GM23338 (cell line): ENCODE measurements at regions not wholly inside any gene's neighbourhood (a gene's known extent, or its start where the extent isn't known, plus 50 kb on each side); places are given as distances from the start of the nearest gene placed in this dataset.

ENCODE experiments used
- ATAC-seq: fragments of 200-7000 bp; cut with Tn5 transposase; 3 replicates; pipeline ENCODE4 v1.9.1; 2020
- DNase-seq: peaks from one replicate; pipeline ENCODE4 v3.0.0-alpha.2; 2015; ENCODE audit warnings: low spot score
- H2AFZ ChIP-seq: fragments of 200-600 bp; sonication (generic); 2 replicates; pipeline ENCODE4 v1.8.0; 2016; ENCODE audit warnings: antibody characterized with exemption, mild to moderate bottlenecking, moderate library complexity
- H3F3A ChIP-seq: fragments of 200-600 bp; sonication (generic); replicated peaks from 2 replicates; pipeline ENCODE4 v1.8.0; 2017; ENCODE audit warnings: antibody characterized with exemption, mixed run types, low read depth
- H3K27ac ChIP-seq: fragments of 200-600 bp; sonication (generic); 2 replicates; pipeline ENCODE4 v1.6.1; 2016; ENCODE audit warnings: low read depth
- H3K27me3 ChIP-seq: fragments of 200-600 bp; sonication (generic); 2 replicates; pipeline ENCODE4 v1.8.0; 2016; ENCODE audit warnings: mild to moderate bottlenecking, mixed run types, moderate library complexity; ENCODE audit not compliant: insufficient read depth
- H3K36me3 ChIP-seq: fragments of 200-600 bp; sonication (generic); 2 replicates; pipeline ENCODE4 v1.8.0; 2016; ENCODE audit warnings: mild to moderate bottlenecking; ENCODE audit not compliant: insufficient read depth
- H3K4me1 ChIP-seq: fragments of 200-600 bp; sonication (generic); 2 replicates; pipeline ENCODE4 v1.8.0; 2016; ENCODE audit warnings: mild to moderate bottlenecking, moderate library complexity; ENCODE audit not compliant: insufficient read depth
- H3K4me2 ChIP-seq: fragments of 200-600 bp; sonication (generic); 2 replicates; pipeline ENCODE4 v1.7.1; 2017; ENCODE audit warnings: mixed run types
- H3K4me3 ChIP-seq: fragments of 200-600 bp; sonication (generic); 2 replicates; pipeline ENCODE4 v1.6.1; 2016; ENCODE audit warnings: mixed run types
- H3K79me2 ChIP-seq: fragments of 200-600 bp; sonication (generic); replicated peaks from 2 replicates; pipeline ENCODE4 v1.8.0; 2017; ENCODE audit warnings: mild to moderate bottlenecking; ENCODE audit not compliant: insufficient read depth
- H3K9me2 ChIP-seq: fragments of 200-600 bp; sonication (generic); 2 replicates; pipeline ENCODE4 v1.8.0; 2017; ENCODE audit not compliant: insufficient read depth
- H4K20me1 ChIP-seq: fragments of 200-600 bp; sonication (generic); replicated peaks from 2 replicates; pipeline ENCODE4 v1.8.0; 2017; ENCODE audit warnings: mild to moderate bottlenecking; ENCODE audit not compliant: insufficient read depth
- H3K27ac Mint-ChIP-seq: 2 replicates; pipeline ENCODE4 v1.8.0; 2020; ENCODE audit warnings: inconsistent platforms, mild to moderate bottlenecking, moderate library complexity, mixed read lengths
- H3K27me3 Mint-ChIP-seq: 3 replicates; pipeline ENCODE4 v1.8.0; 2022; ENCODE audit warnings: low read depth, mild to moderate bottlenecking, moderate library complexity, mixed read lengths, inconsistent platforms; ENCODE audit not compliant: insufficient read depth, poor library complexity
- H3K36me3 Mint-ChIP-seq: 3 replicates; pipeline ENCODE4 v1.8.0; 2021; ENCODE audit warnings: low read depth, mild to moderate bottlenecking, inconsistent platforms, moderate library complexity, mixed read lengths
- H3K4me1 Mint-ChIP-seq: 3 replicates; pipeline ENCODE4 v1.8.0; 2020; ENCODE audit warnings: mild to moderate bottlenecking, inconsistent platforms, mixed read lengths
- H3K4me3 Mint-ChIP-seq: 3 replicates; pipeline ENCODE4 v1.8.0; 2021; ENCODE audit warnings: moderate library complexity, mild to moderate bottlenecking, inconsistent platforms, mixed read lengths
- H3K9me3 Mint-ChIP-seq: 3 replicates; pipeline ENCODE4 v1.8.0; 2020; ENCODE audit warnings: moderate library complexity, mild to moderate bottlenecking, inconsistent platforms, mixed read lengths
- EZH2 ChIP-seq: fragments of 200-600 bp; sonication (generic); IDR thresholded peaks from one replicate; pipeline ENCODE4 v1.8.0; 2017; ENCODE audit warnings: antibody characterized with exemption, mild to moderate bottlenecking, low read depth; ENCODE audit not compliant: unreplicated experiment
- EZH2phosphoT487 ChIP-seq: fragments of 200-600 bp; sonication (generic); IDR thresholded peaks from one replicate; pipeline ENCODE4 v1.8.1; 2018; ENCODE audit warnings: antibody characterized with exemption; ENCODE audit not compliant: unreplicated experiment
- STAT1 ChIP-seq: IDR thresholded peaks from one replicate; pipeline ENCODE4 v1.6.1; 2016; ENCODE audit warnings: antibody characterized with exemption; ENCODE audit not compliant: unreplicated experiment
- ZNF114 ChIP-seq: fragments of 250-450 bp; sonication (Bioruptor Pico); IDR thresholded peaks from 2 replicates; pipeline ENCODE4 v1.5.0; 2020; ENCODE audit warnings: mild to moderate bottlenecking, moderate library complexity
- ZNF331 ChIP-seq: fragments of 250-450 bp; sonication (Bioruptor Pico); IDR thresholded peaks from 2 replicates; pipeline ENCODE4 v1.5.0; 2020; ENCODE audit warnings: low read depth, mild to moderate bottlenecking, moderate library complexity
- TF ChIP-seq, protein P1 (sequence below): fragments of 250-450 bp; sonication (Bioruptor Pico); IDR thresholded peaks from 2 replicates; pipeline ENCODE4 v1.5.0; 2020; ENCODE audit warnings: mild to moderate bottlenecking, moderate library complexity

DNA sequence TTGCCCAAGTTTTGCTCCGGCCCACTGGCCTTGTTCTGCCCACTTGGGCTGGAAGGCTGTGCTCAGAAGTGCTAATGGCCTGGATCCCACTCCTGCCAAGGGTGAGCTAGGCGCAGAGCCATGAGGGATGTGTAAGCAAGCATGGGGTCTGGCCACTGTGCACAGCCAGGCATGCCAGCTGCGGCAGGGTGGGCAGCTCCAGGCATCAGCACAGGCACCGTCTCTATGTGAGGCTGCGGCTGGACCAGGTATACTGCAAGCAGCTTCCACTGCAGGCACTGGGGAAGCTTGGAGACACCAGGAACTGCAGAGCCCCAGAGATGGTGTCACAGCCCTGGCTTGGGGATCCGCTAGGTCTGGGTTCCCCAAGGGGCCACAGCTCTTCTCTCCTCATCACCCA, 264.9 kb downstream of the LRIG3 start:
- no peak overlapping the region for H3K27ac Mint-ChIP-seq
- no peak overlapping the region for H3K27ac ChIP-seq
- no peak overlapping the region for H2AFZ ChIP-seq
- no peaks in the 10 kb centered on the region for H4K20me1 ChIP-seq
- H3K9me3 Mint-ChIP-seq = peaks cover 36% of the 10 kb centered on the region
- no peak overlapping the region for H3K4me2 ChIP-seq
- TF ChIP-seq EZH2phosphoT487 (no peak), EZH2 (no peak), ZNF114 (CRISPR knock-in tag) (no peak)
- TF ChIP-seq, protein P1, sequence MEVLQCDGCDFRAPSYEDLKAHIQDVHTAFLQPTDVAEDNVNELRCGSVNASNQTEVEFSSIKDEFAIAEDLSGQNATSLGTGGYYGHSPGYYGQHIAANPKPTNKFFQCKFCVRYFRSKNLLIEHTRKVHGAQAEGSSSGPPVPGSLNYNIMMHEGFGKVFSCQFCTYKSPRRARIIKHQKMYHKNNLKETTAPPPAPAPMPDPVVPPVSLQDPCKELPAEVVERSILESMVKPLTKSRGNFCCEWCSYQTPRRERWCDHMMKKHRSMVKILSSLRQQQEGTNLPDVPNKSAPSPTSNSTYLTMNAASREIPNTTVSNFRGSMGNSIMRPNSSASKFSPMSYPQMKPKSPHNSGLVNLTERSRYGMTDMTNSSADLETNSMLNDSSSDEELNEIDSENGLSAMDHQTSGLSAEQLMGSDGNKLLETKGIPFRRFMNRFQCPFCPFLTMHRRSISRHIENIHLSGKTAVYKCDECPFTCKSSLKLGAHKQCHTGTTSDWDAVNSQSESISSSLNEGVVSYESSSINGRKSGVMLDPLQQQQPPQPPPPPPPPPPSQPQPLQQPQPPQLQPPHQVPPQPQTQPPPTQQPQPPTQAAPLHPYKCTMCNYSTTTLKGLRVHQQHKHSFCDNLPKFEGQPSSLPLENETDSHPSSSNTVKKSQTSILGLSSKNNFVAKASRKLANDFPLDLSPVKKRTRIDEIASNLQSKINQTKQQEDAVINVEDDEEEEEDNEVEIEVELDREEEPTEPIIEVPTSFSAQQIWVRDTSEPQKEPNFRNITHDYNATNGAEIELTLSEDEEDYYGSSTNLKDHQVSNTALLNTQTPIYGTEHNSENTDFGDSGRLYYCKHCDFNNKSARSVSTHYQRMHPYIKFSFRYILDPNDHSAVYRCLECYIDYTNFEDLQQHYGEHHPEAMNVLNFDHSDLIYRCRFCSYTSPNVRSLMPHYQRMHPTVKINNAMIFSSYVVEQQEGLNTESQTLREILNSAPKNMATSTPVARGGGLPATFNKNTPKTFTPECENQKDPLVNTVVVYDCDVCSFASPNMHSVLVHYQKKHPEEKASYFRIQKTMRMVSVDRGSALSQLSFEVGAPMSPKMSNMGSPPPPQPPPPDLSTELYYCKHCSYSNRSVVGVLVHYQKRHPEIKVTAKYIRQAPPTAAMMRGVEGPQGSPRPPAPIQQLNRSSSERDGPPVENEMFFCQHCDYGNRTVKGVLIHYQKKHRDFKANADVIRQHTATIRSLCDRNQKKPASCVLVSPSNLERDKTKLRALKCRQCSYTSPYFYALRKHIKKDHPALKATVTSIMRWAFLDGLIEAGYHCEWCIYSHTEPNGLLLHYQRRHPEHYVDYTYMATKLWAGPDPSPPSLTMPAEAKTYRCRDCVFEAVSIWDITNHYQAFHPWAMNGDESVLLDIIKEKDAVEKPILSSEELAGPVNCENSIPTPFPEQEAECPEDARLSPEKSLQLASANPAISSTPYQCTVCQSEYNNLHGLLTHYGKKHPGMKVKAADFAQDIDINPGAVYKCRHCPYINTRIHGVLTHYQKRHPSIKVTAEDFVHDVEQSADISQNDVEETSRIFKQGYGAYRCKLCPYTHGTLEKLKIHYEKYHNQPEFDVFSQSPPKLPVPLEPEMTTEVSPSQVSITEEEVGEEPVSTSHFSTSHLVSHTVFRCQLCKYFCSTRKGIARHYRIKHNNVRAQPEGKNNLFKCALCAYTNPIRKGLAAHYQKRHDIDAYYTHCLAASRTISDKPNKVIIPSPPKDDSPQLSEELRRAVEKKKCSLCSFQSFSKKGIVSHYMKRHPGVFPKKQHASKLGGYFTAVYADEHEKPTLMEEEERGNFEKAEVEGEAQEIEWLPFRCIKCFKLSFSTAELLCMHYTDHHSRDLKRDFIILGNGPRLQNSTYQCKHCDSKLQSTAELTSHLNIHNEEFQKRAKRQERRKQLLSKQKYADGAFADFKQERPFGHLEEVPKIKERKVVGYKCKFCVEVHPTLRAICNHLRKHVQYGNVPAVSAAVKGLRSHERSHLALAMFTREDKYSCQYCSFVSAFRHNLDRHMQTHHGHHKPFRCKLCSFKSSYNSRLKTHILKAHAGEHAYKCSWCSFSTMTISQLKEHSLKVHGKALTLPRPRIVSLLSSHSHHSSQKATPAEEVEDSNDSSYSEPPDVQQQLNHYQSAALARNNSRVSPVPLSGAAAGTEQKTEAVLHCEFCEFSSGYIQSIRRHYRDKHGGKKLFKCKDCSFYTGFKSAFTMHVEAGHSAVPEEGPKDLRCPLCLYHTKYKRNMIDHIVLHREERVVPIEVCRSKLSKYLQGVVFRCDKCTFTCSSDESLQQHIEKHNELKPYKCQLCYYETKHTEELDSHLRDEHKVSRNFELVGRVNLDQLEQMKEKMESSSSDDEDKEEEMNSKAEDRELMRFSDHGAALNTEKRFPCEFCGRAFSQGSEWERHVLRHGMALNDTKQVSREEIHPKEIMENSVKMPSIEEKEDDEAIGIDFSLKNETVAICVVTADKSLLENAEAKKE (CRISPR knock-in tag) = no peak
- no peaks in the 10 kb centered on the region for H3K36me3 ChIP-seq
- H3K27me3 Mint-ChIP-seq = peaks cover 4% of the 10 kb centered on the region
- DNase-seq (no peak), ATAC-seq (no peak)
- no peak overlapping the region for H3K4me3 Mint-ChIP-seq
- H3K4me1 Mint-ChIP-seq = no peaks in the 10 kb centered on the region
- H3K9me2 ChIP-seq = peaks cover 5% of the 10 kb centered on the region; the same call in 1 of the 2 replicates
- H3K36me3 Mint-ChIP-seq = peaks cover 20% of the 10 kb centered on the region
- H3K27me3 ChIP-seq = no peaks in the 10 kb centered on the region
- no peak overlapping the region for H3K4me3 ChIP-seq
- H3K79me2 ChIP-seq = no peaks in the 10 kb centered on the region
- H3K4me1 ChIP-seq = no peaks in the 10 kb centered on the region
- no peaks in the 10 kb centered on the region for H3F3A ChIP-seq

DNA sequence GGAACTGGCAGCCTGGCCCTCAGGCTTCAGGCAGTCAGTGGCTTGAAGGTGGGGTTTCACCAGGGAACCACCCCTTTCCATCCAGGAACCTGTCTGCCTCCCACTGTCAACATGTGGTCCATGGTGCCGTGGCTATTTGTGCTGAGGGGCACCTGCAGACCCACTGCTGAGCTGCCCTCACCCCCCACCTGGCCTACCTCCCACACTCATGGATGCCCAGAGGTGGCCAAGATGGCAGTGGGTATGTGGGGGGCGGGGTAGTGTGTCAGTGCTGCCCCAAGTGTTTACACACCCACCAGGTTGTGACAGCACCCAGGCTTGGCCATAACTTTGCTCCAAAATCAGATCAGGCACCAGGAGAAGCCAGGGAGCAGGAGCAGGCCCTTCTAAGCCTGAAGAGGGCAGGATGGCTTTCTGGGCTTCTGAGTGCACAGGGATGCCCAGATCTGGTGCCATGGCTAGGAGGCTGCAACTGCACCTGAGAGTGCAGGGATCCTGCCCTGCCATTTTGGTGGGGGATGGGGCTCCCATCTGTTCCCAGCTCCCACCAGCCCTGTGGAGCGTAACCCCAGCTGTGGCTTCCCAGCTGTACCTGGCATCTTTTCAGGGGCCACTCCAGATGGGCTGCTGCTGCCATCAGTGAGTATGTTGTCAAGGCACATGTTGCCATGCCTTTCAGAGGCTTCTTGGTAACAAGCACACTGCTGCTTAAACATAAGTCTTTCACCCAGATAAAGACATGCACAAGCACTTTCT, 263.9 kb downstream of the LRIG3 start:
- Histone ChIP-seq H2AFZ (no peak overlapping the region), H4K20me1 (no peaks in the 10 kb centered on the region), H3K36me3 (no peaks in the 10 kb centered on the region), H3K79me2 (no peaks in the 10 kb centered on the region), H3K4me1 (no peaks in the 10 kb centered on the region), H3K9me2 (peaks cover 7% of the 10 kb centered on the region; the same call in 1 of the 2 replicates), H3K27ac (no peak overlapping the region), H3K27me3 (no peaks in the 10 kb centered on the region), H3K4me3 (no peak overlapping the region), H3K4me2 (no peak overlapping the region), H3F3A (no peaks in the 10 kb centered on the region)
- Mint-ChIP-seq H3K27me3 (peaks cover 7% of the 10 kb centered on the region), H3K4me3 (no peak overlapping the region), H3K4me1 (no peaks in the 10 kb centered on the region), H3K9me3 (peaks cover 36% of the 10 kb centered on the region), H3K27ac (no peak overlapping the region), H3K36me3 (peaks cover 23% of the 10 kb centered on the region)
- DNase-seq (no peak), ATAC-seq (no peak)
- TF ChIP-seq ZNF114 (CRISPR knock-in tag) (no peak), EZH2phosphoT487 (no peak), ZNF331 (CRISPR knock-in tag) (no peak), STAT1 (no peak), EZH2 (no peak)
